Heart left ventricle (tissue), 13 donors: ENCODE measurements at regions not wholly inside any gene's neighbourhood (a gene's known extent, or its start where the extent isn't known, plus 50 kb on each side); places are given as distances from the start of the nearest gene placed in this dataset.

Source experiments
- CTCF ChIP-seq, 12 donors: fragments of 200-600 bp; sonication (generic) in 4 of 12; IDR thresholded peaks; one replicate each; pipeline versions ENCODE4 v1.5.0 to v1.8.0; 2018 to 2022; ENCODE audit warnings: antibody characterized with exemption in 12 of 12, mild to moderate bottlenecking in 5 of 12
- POLR2A ChIP-seq, 2 donors: fragments of 450-650 bp; IDR thresholded peaks; one replicate each; pipeline ENCODE4 v1.6.1; 2017; ENCODE audit warnings: antibody characterized with exemption in 2 of 2, mild to moderate bottlenecking in 2 of 2, moderate library complexity in 2 of 2
- donor health status: ischemic (EF 13 %, LVEDD 7.1; RV severe dilation, severe dysfunction).
- donor health status: DM: no; HTN: yes; CAD: no.
- donor health status: DM: no; HTN: no; CAD: no.
- donor health status: ischemic (EF 25% LVEDD 6.9; RV normal size, moderate dysfunction).
- donor health status: ischemic (EF 25% LVEDD 5.7; RV mildly dilated, moderate dysfunction).
- donor health status: ischemic (EF 35%, LVEDD 5.7; RV mildly dilated, moderate dysfunction).
- donor health status: nonischemic (EF 11% LVEDD 7.7; RV severe dilation, severe dysfunction).
- donor health status: DM: yes; HTN: yes; CAD: no.
- donor health status: PGD.
- donor health status: ischemic (EF 29% LVEDD 5.4; RV normal size, mild dysfunction).
- donor health status: nonischemic (EF 23%, LVEDD 6.1; RV moderate dilation, normal function).

GRCh38 chrX:140608111-140608510 is 101.4 kb upstream of the LINC00632 start:
- TF ChIP-seq POLR2A (IDR thresholded peaks at IDR 0.05) (no peak), CTCF (IDR thresholded peaks at IDR 0.05) (no peak)
